GM23338 (cell line): ENCODE measurements at regions not wholly inside any gene's neighbourhood (a gene's known extent, or its start where the extent isn't known, plus 50 kb on each side); places are given as distances from the start of the nearest gene placed in this dataset.

ENCODE experiments used
- ATAC-seq: fragments of 200-7000 bp; cut with Tn5 transposase; 3 replicates; pipeline ENCODE4 v1.9.1; 2020
- DNase-seq: peaks from one replicate; pipeline ENCODE4 v3.0.0-alpha.2; 2015; ENCODE audit warnings: low spot score
- H2AFZ ChIP-seq: fragments of 200-600 bp; sonication (generic); 2 replicates; pipeline ENCODE4 v1.8.0; 2016; ENCODE audit warnings: antibody characterized with exemption, mild to moderate bottlenecking, moderate library complexity
- H3F3A ChIP-seq: fragments of 200-600 bp; sonication (generic); replicated peaks from 2 replicates; pipeline ENCODE4 v1.8.0; 2017; ENCODE audit warnings: antibody characterized with exemption, mixed run types, low read depth
- H3K27ac ChIP-seq: fragments of 200-600 bp; sonication (generic); 2 replicates; pipeline ENCODE4 v1.6.1; 2016; ENCODE audit warnings: low read depth
- H3K27me3 ChIP-seq: fragments of 200-600 bp; sonication (generic); 2 replicates; pipeline ENCODE4 v1.8.0; 2016; ENCODE audit warnings: mild to moderate bottlenecking, mixed run types, moderate library complexity; ENCODE audit not compliant: insufficient read depth
- H3K36me3 ChIP-seq: fragments of 200-600 bp; sonication (generic); 2 replicates; pipeline ENCODE4 v1.8.0; 2016; ENCODE audit warnings: mild to moderate bottlenecking; ENCODE audit not compliant: insufficient read depth
- H3K4me1 ChIP-seq: fragments of 200-600 bp; sonication (generic); 2 replicates; pipeline ENCODE4 v1.8.0; 2016; ENCODE audit warnings: mild to moderate bottlenecking, moderate library complexity; ENCODE audit not compliant: insufficient read depth
- H3K4me2 ChIP-seq: fragments of 200-600 bp; sonication (generic); 2 replicates; pipeline ENCODE4 v1.7.1; 2017; ENCODE audit warnings: mixed run types
- H3K4me3 ChIP-seq: fragments of 200-600 bp; sonication (generic); 2 replicates; pipeline ENCODE4 v1.6.1; 2016; ENCODE audit warnings: mixed run types
- H3K79me2 ChIP-seq: fragments of 200-600 bp; sonication (generic); replicated peaks from 2 replicates; pipeline ENCODE4 v1.8.0; 2017; ENCODE audit warnings: mild to moderate bottlenecking; ENCODE audit not compliant: insufficient read depth
- H3K9me2 ChIP-seq: fragments of 200-600 bp; sonication (generic); 2 replicates; pipeline ENCODE4 v1.8.0; 2017; ENCODE audit not compliant: insufficient read depth
- H4K20me1 ChIP-seq: fragments of 200-600 bp; sonication (generic); replicated peaks from 2 replicates; pipeline ENCODE4 v1.8.0; 2017; ENCODE audit warnings: mild to moderate bottlenecking; ENCODE audit not compliant: insufficient read depth
- H3K27ac Mint-ChIP-seq: 2 replicates; pipeline ENCODE4 v1.8.0; 2020; ENCODE audit warnings: inconsistent platforms, mild to moderate bottlenecking, moderate library complexity, mixed read lengths
- H3K27me3 Mint-ChIP-seq: 3 replicates; pipeline ENCODE4 v1.8.0; 2022; ENCODE audit warnings: low read depth, mild to moderate bottlenecking, moderate library complexity, mixed read lengths, inconsistent platforms; ENCODE audit not compliant: insufficient read depth, poor library complexity
- H3K36me3 Mint-ChIP-seq: 3 replicates; pipeline ENCODE4 v1.8.0; 2021; ENCODE audit warnings: low read depth, mild to moderate bottlenecking, inconsistent platforms, moderate library complexity, mixed read lengths
- H3K4me1 Mint-ChIP-seq: 3 replicates; pipeline ENCODE4 v1.8.0; 2020; ENCODE audit warnings: mild to moderate bottlenecking, inconsistent platforms, mixed read lengths
- H3K4me3 Mint-ChIP-seq: 3 replicates; pipeline ENCODE4 v1.8.0; 2021; ENCODE audit warnings: moderate library complexity, mild to moderate bottlenecking, inconsistent platforms, mixed read lengths
- H3K9me3 Mint-ChIP-seq: 3 replicates; pipeline ENCODE4 v1.8.0; 2020; ENCODE audit warnings: moderate library complexity, mild to moderate bottlenecking, inconsistent platforms, mixed read lengths
- CTCF ChIP-seq, 2 experiments: fragments of 200-600 bp in 1 of 2; sonication (generic) in 1 of 2; conservative IDR thresholded peaks; 2 replicates each; pipeline versions ENCODE4 v1.5.1 to v1.6.1; 2016 to 2017; ENCODE audit warnings: antibody characterized with exemption in 2 of 2, low read depth in 2 of 2, mild to moderate bottlenecking in 2 of 2, moderate library complexity in 1 of 2
- EZH2phosphoT487 ChIP-seq: fragments of 200-600 bp; sonication (generic); IDR thresholded peaks from one replicate; pipeline ENCODE4 v1.8.1; 2018; ENCODE audit warnings: antibody characterized with exemption; ENCODE audit not compliant: unreplicated experiment
- NANOG ChIP-seq: IDR thresholded peaks from 2 replicates; pipeline ENCODE4 v1.6.1; 2016; ENCODE audit warnings: antibody characterized with exemption, borderline replicate concordance
- POLR2AphosphoS5 ChIP-seq: IDR thresholded peaks from 2 replicates; pipeline ENCODE4 v1.6.1; 2016; ENCODE audit warnings: antibody characterized with exemption, low read depth
- ZNF114 ChIP-seq: fragments of 250-450 bp; sonication (Bioruptor Pico); IDR thresholded peaks from 2 replicates; pipeline ENCODE4 v1.5.0; 2020; ENCODE audit warnings: mild to moderate bottlenecking, moderate library complexity
- ZNF331 ChIP-seq: fragments of 250-450 bp; sonication (Bioruptor Pico); IDR thresholded peaks from 2 replicates; pipeline ENCODE4 v1.5.0; 2020; ENCODE audit warnings: low read depth, mild to moderate bottlenecking, moderate library complexity
- ZNF462 ChIP-seq: fragments of 250-450 bp; sonication (Bioruptor Pico); IDR thresholded peaks from 2 replicates; pipeline ENCODE4 v1.5.0; 2020; ENCODE audit warnings: mild to moderate bottlenecking, moderate library complexity

- H4K20me1 ChIP-seq, result no peaks in the 10 kb centered on the region
- no peak overlapping the region for H3K4me3 ChIP-seq
- no peaks in the 10 kb centered on the region for H3K4me1 ChIP-seq
- H3K4me3 Mint-ChIP-seq, result no peak overlapping the region
- no peak for ATAC-seq
- H3K79me2 ChIP-seq, result no peaks in the 10 kb centered on the region
- H3K9me3 Mint-ChIP-seq, result peaks cover 31% of the 10 kb centered on the region
- H3K27me3 Mint-ChIP-seq, result peaks cover 4% of the 10 kb centered on the region
- H3K27ac ChIP-seq, result no peak overlapping the region
- no peak overlapping the region for H2AFZ ChIP-seq
- H3K27me3 ChIP-seq, result no peaks in the 10 kb centered on the region
- H3K4me1 Mint-ChIP-seq, result no peaks in the 10 kb centered on the region; the same call in 2 of the 3 replicates
- 0 out of 2 replicates have a peak, but pooled peaks cover 4% of the 10 kb centered on the region for H3K9me2 ChIP-seq
- H3F3A ChIP-seq, result no peaks in the 10 kb centered on the region
- DNase-seq, result no peak
- no peak for TF ChIP-seq ZNF462 (CRISPR knock-in tag)
- no peak for TF ChIP-seq ZNF114
- TF ChIP-seq EZH2phosphoT487, result no peak
- no peak for TF ChIP-seq POLR2AphosphoS5
- no peak for TF ChIP-seq ZNF331 (CRISPR knock-in tag)
- no peak for TF ChIP-seq NANOG
- TF ChIP-seq CTCF (conservative IDR thresholded peaks at IDR 0.05; ENCODE audit: low read depth in 2 of 2), result no peak
- peaks cover 11% of the 10 kb centered on the region; the same call in 1 of the 2 replicates for H3K36me3 ChIP-seq
- H3K4me2 ChIP-seq, result no peak overlapping the region
- H3K36me3 Mint-ChIP-seq, result peaks cover 21% of the 10 kb centered on the region
- H3K27ac Mint-ChIP-seq, result no peak overlapping the region
Observed at GRCh38 chr2:234701421-234701820, 204.5 kb upstream of the ARL4C start.
